Spleen (tissue), 11 donors: ENCODE measurements at regions not wholly inside any gene's neighbourhood (a gene's known extent, or its start where the extent isn't known, plus 50 kb on each side); places are given as distances from the start of the nearest gene placed in this dataset.

Experiments
- DNase-seq: peaks from one replicate; pipeline ENCODE4 v3.0.0-alpha.2; 2020
- H3K27ac ChIP-seq, 8 donors: fragments of 200-600 bp; sonication (generic) in 7 of 8; 1 replicate in 4 of 8; 2 replicates in 4 of 8; pipeline versions ENCODE4 v1.5.0 to v1.8.0; 2016 to 2021; ENCODE audit warnings: inconsistent platforms in 4 of 8, mild to moderate bottlenecking in 4 of 8, moderate library complexity in 1 of 8
- H3K27me3 ChIP-seq, 7 donors: fragments of 200-600 bp; sonication (generic) in 6 of 7; replicated peaks in 1 of 7; 1 replicate in 4 of 7; 2 replicates in 3 of 7; pipeline versions ENCODE4 v1.5.0 to v1.8.0; 2016 to 2021; ENCODE audit warnings: inconsistent platforms in 3 of 7, mild to moderate bottlenecking in 1 of 7
- H3K36me3 ChIP-seq, 6 donors: fragments of 200-600 bp; sonication (generic) in 5 of 6; 1 replicate in 4 of 6; 2 replicates in 2 of 6; pipeline versions ENCODE4 v1.5.0 to v1.8.0; 2016 to 2021; ENCODE audit warnings: inconsistent platforms in 2 of 6
- H3K4me1 ChIP-seq, 6 donors: fragments of 200-600 bp; sonication (generic) in 5 of 6; 1 replicate in 3 of 6; 2 replicates in 3 of 6; pipeline versions ENCODE4 v1.5.0 to v1.8.0; 2016 to 2021; ENCODE audit warnings: inconsistent platforms in 3 of 6
- H3K4me3 ChIP-seq, 8 donors: fragments of 200-600 bp; sonication (generic) in 7 of 8; 1 replicate in 4 of 8; 2 replicates in 4 of 8; pipeline versions ENCODE4 v1.5.0 to v1.8.0; 2016 to 2021; ENCODE audit warnings: inconsistent platforms in 4 of 8, mild to moderate bottlenecking in 4 of 8, moderate library complexity in 2 of 8
- H3K9me3 ChIP-seq, 8 donors: fragments of 200-600 bp; sonication (generic) in 7 of 8; 1 replicate in 4 of 8; 2 replicates in 4 of 8; pipeline versions ENCODE4 v1.5.0 to v1.8.0; 2016 to 2021; ENCODE audit warnings: inconsistent platforms in 4 of 8
- CTCF ChIP-seq, 11 experiments: fragments of 200-600 bp in 7 of 11; fragments of 450-650 bp in 4 of 11; sonication (generic) in 4 of 11; IDR thresholded peaks in 8 of 11; conservative IDR thresholded peaks in 3 of 11; 1 replicate in 7 of 11; 2 replicates in 4 of 11; pipeline versions ENCODE4 v1.4.0 to v1.8.0; 2016 to 2021; ENCODE audit warnings: antibody characterized with exemption in 11 of 11, inconsistent platforms in 4 of 11, mild to moderate bottlenecking in 1 of 11
- POLR2A ChIP-seq, 3 donors: fragments of 450-650 bp; IDR thresholded peaks; one replicate each; pipeline ENCODE4 v1.5.1; 2017; ENCODE audit warnings: antibody characterized with exemption in 3 of 3, mild to moderate bottlenecking in 1 of 3
- POLR2AphosphoS5 ChIP-seq, 3 donors: sonication (generic); formaldehyde crosslinking; IDR thresholded peaks; one replicate each; pipeline ENCODE4 v1.5.1; 2017; ENCODE audit warnings: antibody characterized with exemption in 3 of 3
- WGBS, 5 donors: extraction: QIAGEN DNeasy Blood & Tissue Kit in 3 of 5; methylation state at CpG; one replicate each; pipeline versions ENCODE4 v1.1.5 to v1.1.7; 2013 to 2018; 5-methylcytosine and 5-hydroxymethylcytosine counted together
- intact Hi-C: fragments of 100-400 bp; cut with DNase I; formaldehyde crosslinking; loops from one replicate; pipeline ENCODE4 v1.15.0; 2023; ENCODE audit warnings: low total_unique reads
- donor health status: healthy with polysubstance abuse.
- donor health status: DM: no; HTN: no; CAD: no; lungs with moderate emphysema.
- donor health status: DM: no; HTN: no; CAD: no.
- donor health status: Bipolar disorder and iron deficiency.
- donor health status: healthy.
- donor health status: DM: no; HTN: no; CAD: no.
- donor health status: DM: yes; HTN: yes; CAD: no.

DNA sequence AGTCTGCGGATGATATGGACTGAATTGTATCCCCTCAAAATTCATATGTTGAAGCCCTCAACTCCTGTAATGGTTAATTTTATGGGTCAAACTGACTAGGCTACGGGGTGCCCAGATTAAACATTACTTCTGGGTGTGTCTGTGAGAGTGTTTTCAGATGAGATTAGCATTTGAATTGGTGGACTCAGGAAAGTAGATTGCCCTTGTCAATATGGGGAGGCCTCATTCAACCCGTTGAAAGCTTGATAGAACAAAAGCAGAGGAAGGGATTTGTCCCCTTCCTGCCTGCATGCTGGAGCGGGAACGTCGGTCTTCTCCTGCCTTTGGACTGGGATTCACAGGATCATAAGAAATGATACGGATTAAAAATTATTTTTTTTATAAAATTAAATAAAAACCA lies 84.5 kb downstream of the BBS10 start:
- WGBS, 5 donors = 85 to 91% (median 88%) methylated on average over 7 of the region's 7 CpGs
- Histone ChIP-seq H3K27me3 (no peaks in the 10 kb centered on the region), H3K9me3 (peaks cover 0 to 7% (median 0%) of the 10 kb centered on the region in 8 donors), H3K4me3 (no peak overlapping the region), H3K4me1 (peaks cover 0 to 10% (median 4%) of the 10 kb centered on the region in 6 donors), H3K36me3 (no peaks in the 10 kb centered on the region), H3K27ac (no peak overlapping the region)
- TF ChIP-seq POLR2AphosphoS5 (IDR thresholded peaks at IDR 0.05) = no peak
- TF ChIP-seq CTCF (IDR thresholded peaks at IDR 0.05 in 8 of 11, conservative IDR thresholded peaks at IDR 0.05 in 3 of 11) = no peak
- no peak for TF ChIP-seq POLR2A (IDR thresholded peaks at IDR 0.05)
- DNase-seq = no peak
- intact Hi-C loops = no loop called here

DNA sequence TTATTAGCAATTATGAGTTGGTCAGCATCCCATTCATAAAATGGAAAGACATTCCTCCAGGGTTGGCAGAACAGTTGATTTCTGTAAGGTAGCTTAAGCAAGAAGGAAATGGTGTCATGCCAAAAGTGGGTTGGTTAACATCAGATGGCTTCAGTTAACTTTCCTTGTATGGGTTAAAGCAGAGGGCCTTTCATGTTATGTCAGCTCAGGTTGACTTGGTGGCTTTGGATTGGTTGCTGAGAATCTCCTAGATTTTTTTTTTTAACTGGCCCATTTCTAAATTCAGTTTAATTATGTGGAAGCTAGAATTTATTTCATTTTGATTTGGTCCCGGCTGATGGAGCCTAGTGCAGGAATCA lies 87.8 kb downstream of the BBS10 start:
- intact Hi-C loops = no loop called here
- Histone ChIP-seq H3K36me3 (no peaks in the 10 kb centered on the region), H3K27ac (peak overlapping the region in 6 of 8 donors; percentile 33 to 71 (median 63)), H3K9me3 (peaks cover 0 to 7% (median 0%) of the 10 kb centered on the region in 8 donors), H3K4me3 (no peak overlapping the region), H3K27me3 (no peaks in the 10 kb centered on the region), H3K4me1 (peaks cover 0 to 10% (median 4%) of the 10 kb centered on the region in 6 donors)
- 77 to 91% (median 85%) methylated on average over 1 of the region's 1 CpG for WGBS, 5 donors
- DNase-seq = no peak
- TF ChIP-seq POLR2A (IDR thresholded peaks at IDR 0.05) (no peak), POLR2AphosphoS5 (IDR thresholded peaks at IDR 0.05) (no peak), CTCF (IDR thresholded peaks at IDR 0.05 in 8 of 11, conservative IDR thresholded peaks at IDR 0.05 in 3 of 11) (no peak)

GRCh38 chr12:76259660-76260389 lies 88.4 kb downstream of the BBS10 start:
- Histone ChIP-seq H3K27me3 (no peaks in the 10 kb centered on the region), H3K27ac (peak overlapping the region in 7 of 8 donors; percentile 17 to 71 (median 60)), H3K36me3 (no peaks in the 10 kb centered on the region), H3K4me1 (peaks cover 0 to 10% (median 4%) of the 10 kb centered on the region in 6 donors), H3K9me3 (peaks cover 0 to 7% (median 0%) of the 10 kb centered on the region in 8 donors), H3K4me3 (no peak overlapping the region)
- WGBS, 5 donors = 48 to 58% (median 53%) methylated on average over 4 of the region's 4 CpGs
- DNase-seq = no peak
- intact Hi-C loops = no loop called here
- TF ChIP-seq POLR2A (IDR thresholded peaks at IDR 0.05) (no peak), CTCF (IDR thresholded peaks at IDR 0.05 in 8 of 11, conservative IDR thresholded peaks at IDR 0.05 in 3 of 11) (no peak), POLR2AphosphoS5 (IDR thresholded peaks at IDR 0.05) (peak in 1 of 3 donors; percentile 27)

DNA sequence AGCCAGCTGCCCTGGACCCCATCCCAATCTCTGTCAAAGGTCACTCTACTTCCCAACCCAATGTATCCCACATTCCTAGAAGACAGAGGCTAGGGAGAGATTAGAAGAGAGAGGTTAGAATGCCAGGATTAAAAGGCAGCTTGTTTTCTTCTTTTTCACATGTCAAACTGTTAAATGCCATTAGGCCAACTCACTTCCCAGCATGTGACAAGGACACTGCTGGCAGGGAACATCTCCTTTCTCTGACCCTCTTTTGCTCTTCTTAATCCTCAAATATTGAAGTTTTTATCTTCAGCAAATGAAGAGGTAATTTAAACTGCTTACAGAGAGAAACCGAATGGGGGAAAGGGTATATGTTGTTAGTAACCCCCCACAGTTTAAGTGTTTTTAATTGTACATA lies 89.1 kb downstream of the BBS10 start:
- H3K27ac ChIP-seq = peak overlapping the region in 6 of 8 donors; percentile 17 to 71 (median 64)

More for the DNA sequence above, 89.1 kb downstream of the BBS10 start:
- TF ChIP-seq POLR2A (IDR thresholded peaks at IDR 0.05) (no peak), POLR2AphosphoS5 (IDR thresholded peaks at IDR 0.05) (peak in 1 of 3 donors; percentile 44), CTCF (IDR thresholded peaks at IDR 0.05 in 8 of 11, conservative IDR thresholded peaks at IDR 0.05 in 3 of 11) (no peak)
- 69 to 88% (median 80%) methylated on average over 1 of the region's 1 CpG for WGBS, 5 donors
- H3K4me1 ChIP-seq = peaks cover 0 to 10% (median 4%) of the 10 kb centered on the region in 6 donors
- H3K4me3 ChIP-seq = no peak overlapping the region
- peaks cover 0 to 7% (median 0%) of the 10 kb centered on the region in 8 donors for H3K9me3 ChIP-seq
- H3K36me3 ChIP-seq = no peaks in the 10 kb centered on the region
- no peaks in the 10 kb centered on the region for H3K27me3 ChIP-seq
- DNase-seq = no peak
- intact Hi-C loops = no loop called here
